A549 (cell line): ENCODE measurements at regions not wholly inside any gene's neighbourhood (a gene's known extent, or its start where the extent isn't known, plus 50 kb on each side); places are given as distances from the start of the nearest gene placed in this dataset.

ENCODE experiments used
- NR3C1 ChIP-seq: fragments of >200 bp; sonication (Bioruptor Twin); formaldehyde crosslinking; IDR thresholded peaks from 3 replicates; pipeline ENCODE4 v1.6.1; 2017
- POLR2A ChIP-seq: IDR thresholded peaks from 2 replicates; pipeline ENCODE4 v1.6.1; 2012; ENCODE audit warnings: mild to moderate bottlenecking, low read length
- POLR2AphosphoS2 ChIP-seq: conservative IDR thresholded peaks from 2 replicates; pipeline ENCODE4 v1.6.1; 2012; ENCODE audit warnings: low read length, improper control_type of control experiment, inconsistent platforms
- SMC3 ChIP-seq: fragments of >200 bp; sonication (Bioruptor Twin); formaldehyde crosslinking; IDR thresholded peaks from 3 replicates; pipeline ENCODE4 v1.6.1; 2018; ENCODE audit warnings: inconsistent platforms
- TF ChIP-seq, protein P1 (sequence below): fragments of >200 bp; sonication (Bioruptor Twin); formaldehyde crosslinking; IDR thresholded peaks from 3 replicates; pipeline ENCODE4 v1.5.1; 2016
- TF ChIP-seq, protein P2 (sequence below): fragments of 200-600 bp; sonication (generic); IDR thresholded peaks from 2 replicates; pipeline ENCODE4 v1.6.1; 2016; ENCODE audit warnings: antibody characterized with exemption, mild to moderate bottlenecking, moderate library complexity
- TF ChIP-seq, protein P3 (sequence below): fragments of 450-650 bp; IDR thresholded peaks from 2 replicates; pipeline ENCODE4 v1.6.1; 2014; ENCODE audit warnings: antibody characterized with exemption

DNA sequence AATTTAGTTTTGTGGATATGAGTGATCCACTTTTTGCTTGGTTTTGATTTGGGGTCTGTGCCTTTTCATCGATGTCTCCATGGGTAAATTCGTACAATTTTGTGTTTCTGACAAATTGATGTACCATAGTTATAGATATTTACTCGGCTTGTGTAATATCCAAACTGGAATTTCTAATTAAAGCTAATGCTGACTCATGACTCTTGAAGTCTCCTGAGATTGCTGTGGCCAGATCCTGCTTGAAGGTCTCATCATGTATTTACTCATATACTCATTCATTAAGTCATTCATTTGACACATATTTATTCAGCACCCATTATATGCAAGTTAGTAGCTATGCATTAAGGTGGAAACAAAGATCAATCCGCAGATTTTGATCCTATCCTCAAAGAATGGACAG is 423.2 kb downstream of the RWDD3 start:
- TF ChIP-seq SMC3: no peak
- TF ChIP-seq, protein P1, sequence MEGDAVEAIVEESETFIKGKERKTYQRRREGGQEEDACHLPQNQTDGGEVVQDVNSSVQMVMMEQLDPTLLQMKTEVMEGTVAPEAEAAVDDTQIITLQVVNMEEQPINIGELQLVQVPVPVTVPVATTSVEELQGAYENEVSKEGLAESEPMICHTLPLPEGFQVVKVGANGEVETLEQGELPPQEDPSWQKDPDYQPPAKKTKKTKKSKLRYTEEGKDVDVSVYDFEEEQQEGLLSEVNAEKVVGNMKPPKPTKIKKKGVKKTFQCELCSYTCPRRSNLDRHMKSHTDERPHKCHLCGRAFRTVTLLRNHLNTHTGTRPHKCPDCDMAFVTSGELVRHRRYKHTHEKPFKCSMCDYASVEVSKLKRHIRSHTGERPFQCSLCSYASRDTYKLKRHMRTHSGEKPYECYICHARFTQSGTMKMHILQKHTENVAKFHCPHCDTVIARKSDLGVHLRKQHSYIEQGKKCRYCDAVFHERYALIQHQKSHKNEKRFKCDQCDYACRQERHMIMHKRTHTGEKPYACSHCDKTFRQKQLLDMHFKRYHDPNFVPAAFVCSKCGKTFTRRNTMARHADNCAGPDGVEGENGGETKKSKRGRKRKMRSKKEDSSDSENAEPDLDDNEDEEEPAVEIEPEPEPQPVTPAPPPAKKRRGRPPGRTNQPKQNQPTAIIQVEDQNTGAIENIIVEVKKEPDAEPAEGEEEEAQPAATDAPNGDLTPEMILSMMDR: no peak
- no peak for TF ChIP-seq POLR2A
- no peak for TF ChIP-seq NR3C1
- TF ChIP-seq, protein P2, sequence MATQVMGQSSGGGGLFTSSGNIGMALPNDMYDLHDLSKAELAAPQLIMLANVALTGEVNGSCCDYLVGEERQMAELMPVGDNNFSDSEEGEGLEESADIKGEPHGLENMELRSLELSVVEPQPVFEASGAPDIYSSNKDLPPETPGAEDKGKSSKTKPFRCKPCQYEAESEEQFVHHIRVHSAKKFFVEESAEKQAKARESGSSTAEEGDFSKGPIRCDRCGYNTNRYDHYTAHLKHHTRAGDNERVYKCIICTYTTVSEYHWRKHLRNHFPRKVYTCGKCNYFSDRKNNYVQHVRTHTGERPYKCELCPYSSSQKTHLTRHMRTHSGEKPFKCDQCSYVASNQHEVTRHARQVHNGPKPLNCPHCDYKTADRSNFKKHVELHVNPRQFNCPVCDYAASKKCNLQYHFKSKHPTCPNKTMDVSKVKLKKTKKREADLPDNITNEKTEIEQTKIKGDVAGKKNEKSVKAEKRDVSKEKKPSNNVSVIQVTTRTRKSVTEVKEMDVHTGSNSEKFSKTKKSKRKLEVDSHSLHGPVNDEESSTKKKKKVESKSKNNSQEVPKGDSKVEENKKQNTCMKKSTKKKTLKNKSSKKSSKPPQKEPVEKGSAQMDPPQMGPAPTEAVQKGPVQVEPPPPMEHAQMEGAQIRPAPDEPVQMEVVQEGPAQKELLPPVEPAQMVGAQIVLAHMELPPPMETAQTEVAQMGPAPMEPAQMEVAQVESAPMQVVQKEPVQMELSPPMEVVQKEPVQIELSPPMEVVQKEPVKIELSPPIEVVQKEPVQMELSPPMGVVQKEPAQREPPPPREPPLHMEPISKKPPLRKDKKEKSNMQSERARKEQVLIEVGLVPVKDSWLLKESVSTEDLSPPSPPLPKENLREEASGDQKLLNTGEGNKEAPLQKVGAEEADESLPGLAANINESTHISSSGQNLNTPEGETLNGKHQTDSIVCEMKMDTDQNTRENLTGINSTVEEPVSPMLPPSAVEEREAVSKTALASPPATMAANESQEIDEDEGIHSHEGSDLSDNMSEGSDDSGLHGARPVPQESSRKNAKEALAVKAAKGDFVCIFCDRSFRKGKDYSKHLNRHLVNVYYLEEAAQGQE: no peak
- no peak for TF ChIP-seq POLR2AphosphoS2
- TF ChIP-seq, protein P3, sequence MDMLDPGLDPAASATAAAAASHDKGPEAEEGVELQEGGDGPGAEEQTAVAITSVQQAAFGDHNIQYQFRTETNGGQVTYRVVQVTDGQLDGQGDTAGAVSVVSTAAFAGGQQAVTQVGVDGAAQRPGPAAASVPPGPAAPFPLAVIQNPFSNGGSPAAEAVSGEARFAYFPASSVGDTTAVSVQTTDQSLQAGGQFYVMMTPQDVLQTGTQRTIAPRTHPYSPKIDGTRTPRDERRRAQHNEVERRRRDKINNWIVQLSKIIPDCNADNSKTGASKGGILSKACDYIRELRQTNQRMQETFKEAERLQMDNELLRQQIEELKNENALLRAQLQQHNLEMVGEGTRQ: no peak
